ENCODE measurements at regions not wholly inside any gene's neighbourhood (a gene's known extent, or its start where the extent isn't known, plus 50 kb on each side); places are given as distances from the start of the nearest gene placed in this dataset.

- no TSS peak for BruUV-seq (replicated peaks)
- H3K9me3 ChIP-seq (replicated peaks; ENCODE audit: control insufficient read depth, insufficient read depth, low read length) = peaks cover 1% of the 10 kb centered on the region
- H3K9me1 ChIP-seq (replicated peaks; ENCODE audit: control insufficient read depth, extremely low read depth, insufficient read depth, low read length) = no peaks in the 10 kb centered on the region
- H2AFZ ChIP-seq (ENCODE audit: low read depth, low read length) = no peak overlapping the region
- no peaks in the 10 kb centered on the region for H3K36me3 ChIP-seq (ENCODE audit: control insufficient read depth in 2 of 2, extremely low read depth in 1 of 2, insufficient read depth in 2 of 2, low read length in 2 of 2)
- H3K79me2 ChIP-seq (ENCODE audit: control insufficient read depth, insufficient read depth, low read length) = no peaks in the 10 kb centered on the region
- dilution Hi-C loops (cut with MboI; ENCODE audit: extremely low pct_ligation_motif_present, low sequenced_read_pairs) = no loop called here
- H3K27ac ChIP-seq (ENCODE audit: insufficient read depth, low read depth, low read length) = no peak overlapping the region
- ChIA-PET CTCF (no interaction called here), POLR2A (no interaction called here)
- TF ChIP-seq, protein P1, sequence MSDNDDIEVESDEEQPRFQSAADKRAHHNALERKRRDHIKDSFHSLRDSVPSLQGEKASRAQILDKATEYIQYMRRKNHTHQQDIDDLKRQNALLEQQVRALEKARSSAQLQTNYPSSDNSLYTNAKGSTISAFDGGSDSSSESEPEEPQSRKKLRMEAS (IDR thresholded peaks at IDR 0.05; ENCODE audit: insufficient read depth, insufficient read length) = no peak
- TF ChIP-seq FOS (IDR thresholded peaks at IDR 0.05; ENCODE audit: borderline replicate concordance, insufficient read depth, low read length) (no peak), POLR2AphosphoS5 (IDR thresholded peaks at IDR 0.05; ENCODE audit: insufficient read depth, low read depth, low read length) (no peak), JUN (IDR thresholded peaks at IDR 0.05; ENCODE audit: borderline replicate concordance, insufficient read depth, insufficient read length, low read depth) (no peak), EZH2 (IDR thresholded peaks at IDR 0.05; ENCODE audit: borderline replicate concordance, low read depth, low read length, severe bottlenecking) (no peak), MYC (IDR thresholded peaks at IDR 0.05; ENCODE audit: low read depth, low read length) (no peak), GATA2 (IDR thresholded peaks at IDR 0.05; ENCODE audit: insufficient read depth, insufficient read length, low read depth, low read length) (no peak), POLR2A (IDR thresholded peaks at IDR 0.05; ENCODE audit: low read depth, low read length) (no peak)
- TF ChIP-seq, protein P2, sequence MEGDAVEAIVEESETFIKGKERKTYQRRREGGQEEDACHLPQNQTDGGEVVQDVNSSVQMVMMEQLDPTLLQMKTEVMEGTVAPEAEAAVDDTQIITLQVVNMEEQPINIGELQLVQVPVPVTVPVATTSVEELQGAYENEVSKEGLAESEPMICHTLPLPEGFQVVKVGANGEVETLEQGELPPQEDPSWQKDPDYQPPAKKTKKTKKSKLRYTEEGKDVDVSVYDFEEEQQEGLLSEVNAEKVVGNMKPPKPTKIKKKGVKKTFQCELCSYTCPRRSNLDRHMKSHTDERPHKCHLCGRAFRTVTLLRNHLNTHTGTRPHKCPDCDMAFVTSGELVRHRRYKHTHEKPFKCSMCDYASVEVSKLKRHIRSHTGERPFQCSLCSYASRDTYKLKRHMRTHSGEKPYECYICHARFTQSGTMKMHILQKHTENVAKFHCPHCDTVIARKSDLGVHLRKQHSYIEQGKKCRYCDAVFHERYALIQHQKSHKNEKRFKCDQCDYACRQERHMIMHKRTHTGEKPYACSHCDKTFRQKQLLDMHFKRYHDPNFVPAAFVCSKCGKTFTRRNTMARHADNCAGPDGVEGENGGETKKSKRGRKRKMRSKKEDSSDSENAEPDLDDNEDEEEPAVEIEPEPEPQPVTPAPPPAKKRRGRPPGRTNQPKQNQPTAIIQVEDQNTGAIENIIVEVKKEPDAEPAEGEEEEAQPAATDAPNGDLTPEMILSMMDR (IDR thresholded peaks at IDR 0.05; ENCODE audit: extremely low read depth in 1 of 2, insufficient read depth in 1 of 2, low read depth in 1 of 2, low read length in 2 of 2) = no peak
- H4K20me1 ChIP-seq (replicated peaks; ENCODE audit: control insufficient read depth, extremely low read depth, insufficient read depth, low read length) = no peaks in the 10 kb centered on the region
- H3K4me1 ChIP-seq (ENCODE audit: control insufficient read depth, extremely low read depth, insufficient read depth, low read length) = no peaks in the 10 kb centered on the region
- no peak for DNase-seq (ENCODE audit: low read depth, low spot score)
- H3K4me2 ChIP-seq (ENCODE audit: insufficient read depth, low read length) = no peak overlapping the region
- H3K4me3 ChIP-seq (replicated peaks in 1 of 3; ENCODE audit: insufficient read depth in 1 of 3, low read depth in 1 of 3, low read length in 3 of 3) = no peak overlapping the region
- H3K9ac ChIP-seq (replicated peaks; ENCODE audit: extremely low read depth, insufficient read depth, low read length) = no peak overlapping the region
- no peak for FAIRE-seq
- no peaks in the 10 kb centered on the region for H3K27me3 ChIP-seq (ENCODE audit: control insufficient read depth in 2 of 2, insufficient read depth in 2 of 2, low read length in 2 of 2)
- intact Hi-C loops (cut with micrococcal nuclease) = no loop called here
Observed at GRCh38 chr12:34384693-34385092, 362.4 kb downstream of the ALG10 start.
